Kidney (tissue), 13 donors: ENCODE measurements at regions not wholly inside any gene's neighbourhood (a gene's known extent, or its start where the extent isn't known, plus 50 kb on each side); places are given as distances from the start of the nearest gene placed in this dataset.
"Not testable (repeated sequence)": the region's sequence is repeated elsewhere in the genome, so short reads cannot be mapped to it uniquely, and the experiment has no call there.

ENCODE experiments used
- DNase-seq, 5 donors: peaks; one replicate each; pipeline ENCODE4 v3.0.0-alpha.2; 2013 to 2020
- FAIRE-seq: peaks from 2 replicates; lab custom pipeline; 2012; peaks lifted over from hg19 to GRCh38; lab: Jason Lieb, UNC
- H3K27ac ChIP-seq, 2 donors: one replicate each; pipeline ENCODE4 v1.7.0; 2013; ENCODE audit warnings: low read depth in 2 of 2, low read length in 2 of 2, inconsistent platforms in 1 of 2
- H3K27me3 ChIP-seq: one replicate; pipeline ENCODE4 v1.7.1; 2013; ENCODE audit warnings: low read length, inconsistent platforms; ENCODE audit not compliant: control insufficient read depth, insufficient read depth
- H3K36me3 ChIP-seq, 3 donors: one replicate each; pipeline versions ENCODE4 v1.7.0 to v1.7.1; 2013; ENCODE audit warnings: low read length in 3 of 3, control low read depth in 1 of 3, inconsistent platforms in 1 of 3; ENCODE audit not compliant: insufficient read depth in 3 of 3, control insufficient read depth in 2 of 3
- H3K4me1 ChIP-seq, 3 donors: one replicate each; pipeline versions ENCODE4 v1.7.0 to v1.7.1; 2013; ENCODE audit warnings: low read length in 3 of 3, inconsistent platforms in 1 of 3, low read depth in 1 of 3; ENCODE audit not compliant: control insufficient read depth in 2 of 3, insufficient read depth in 2 of 3
- H3K4me3 ChIP-seq, 3 donors: one replicate each; pipeline versions ENCODE4 v1.7.0 to v1.8.1; 2013; ENCODE audit warnings: low read length in 3 of 3, control low read depth in 1 of 3, inconsistent platforms in 1 of 3
- H3K9ac ChIP-seq, 3 donors: one replicate each; pipeline versions ENCODE4 v1.7.0 to v1.7.1; 2013; ENCODE audit warnings: low read length in 3 of 3, control low read depth in 1 of 3, inconsistent platforms in 1 of 3
- H3K9me3 ChIP-seq, 3 donors: one replicate each; pipeline versions ENCODE4 v1.7.0 to v1.7.1; 2013; ENCODE audit warnings: low read length in 3 of 3, control low read depth in 1 of 3, inconsistent platforms in 1 of 3; ENCODE audit not compliant: control insufficient read depth in 2 of 3, insufficient read depth in 1 of 3
- intact Hi-C: fragments of 100-400 bp; cut with DNase I; formaldehyde crosslinking; loops from one replicate; pipeline ENCODE4 v1.11.1; 2022
- TF ChIP-seq, protein P1 (sequence below): IDR thresholded peaks from 3 replicates; pipeline ENCODE4 v1.5.1; 2012; ENCODE audit warnings: mild to moderate bottlenecking, moderate library complexity, borderline replicate concordance; ENCODE audit not compliant: insufficient read depth; ENCODE audit errors: extremely low read depth
- donor health status: control.
- donor health status: control.
- donor health status: control.
- donor health status: control.
- donor health status: control.
- donor health status: DM: yes; HTN: yes; CAD: no.
- donor health status: Normal renal cell carcinoma (clear cell type).

DNA sequence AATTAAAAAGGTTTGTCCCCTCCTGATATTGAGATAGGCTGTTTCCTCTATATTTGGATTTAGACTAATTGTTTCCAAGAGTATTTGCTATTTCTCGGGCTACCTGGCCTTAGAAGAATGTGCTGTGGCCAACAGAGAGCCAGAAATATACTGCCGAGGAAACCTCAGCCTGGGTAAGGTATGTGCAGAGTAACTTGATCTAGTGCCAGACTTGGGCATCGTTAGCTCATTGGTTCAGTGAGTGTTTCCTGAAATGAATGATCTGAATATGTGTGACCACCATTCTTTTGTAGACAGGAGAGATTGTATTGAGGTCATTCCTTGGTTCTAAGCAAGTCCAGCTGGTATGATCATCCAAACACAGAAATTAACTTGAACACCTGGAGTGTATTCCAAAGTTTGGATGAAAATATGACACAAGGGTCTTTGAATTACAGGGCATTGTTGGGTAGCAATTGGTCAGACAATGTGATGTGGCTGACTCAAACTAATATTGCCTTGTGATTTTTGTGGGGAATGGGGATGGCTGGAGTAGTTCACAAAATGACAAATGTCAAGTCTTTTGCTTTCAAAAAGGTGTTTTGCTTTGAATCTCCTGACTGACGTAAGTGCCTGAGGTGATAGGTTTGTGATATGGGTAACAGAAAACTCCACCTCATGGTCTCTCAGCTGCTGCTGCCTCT lies 100.2 kb upstream of the CXCL13 start:
- intact Hi-C loops: no loop called here
- DNase-seq: no peak
- no peak for FAIRE-seq
- no peak overlapping the region for H3K4me3 ChIP-seq
- H3K9ac ChIP-seq: no peak overlapping the region
- no peaks in the 10 kb centered on the region for H3K36me3 ChIP-seq
- no peak overlapping the region for H3K27ac ChIP-seq
- no peaks in the 10 kb centered on the region for H3K27me3 ChIP-seq
- H3K4me1 ChIP-seq: no peaks in the 10 kb centered on the region
- no peaks in the 10 kb centered on the region for H3K9me3 ChIP-seq
- TF ChIP-seq, protein P1, sequence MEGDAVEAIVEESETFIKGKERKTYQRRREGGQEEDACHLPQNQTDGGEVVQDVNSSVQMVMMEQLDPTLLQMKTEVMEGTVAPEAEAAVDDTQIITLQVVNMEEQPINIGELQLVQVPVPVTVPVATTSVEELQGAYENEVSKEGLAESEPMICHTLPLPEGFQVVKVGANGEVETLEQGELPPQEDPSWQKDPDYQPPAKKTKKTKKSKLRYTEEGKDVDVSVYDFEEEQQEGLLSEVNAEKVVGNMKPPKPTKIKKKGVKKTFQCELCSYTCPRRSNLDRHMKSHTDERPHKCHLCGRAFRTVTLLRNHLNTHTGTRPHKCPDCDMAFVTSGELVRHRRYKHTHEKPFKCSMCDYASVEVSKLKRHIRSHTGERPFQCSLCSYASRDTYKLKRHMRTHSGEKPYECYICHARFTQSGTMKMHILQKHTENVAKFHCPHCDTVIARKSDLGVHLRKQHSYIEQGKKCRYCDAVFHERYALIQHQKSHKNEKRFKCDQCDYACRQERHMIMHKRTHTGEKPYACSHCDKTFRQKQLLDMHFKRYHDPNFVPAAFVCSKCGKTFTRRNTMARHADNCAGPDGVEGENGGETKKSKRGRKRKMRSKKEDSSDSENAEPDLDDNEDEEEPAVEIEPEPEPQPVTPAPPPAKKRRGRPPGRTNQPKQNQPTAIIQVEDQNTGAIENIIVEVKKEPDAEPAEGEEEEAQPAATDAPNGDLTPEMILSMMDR: no peak

DNA sequence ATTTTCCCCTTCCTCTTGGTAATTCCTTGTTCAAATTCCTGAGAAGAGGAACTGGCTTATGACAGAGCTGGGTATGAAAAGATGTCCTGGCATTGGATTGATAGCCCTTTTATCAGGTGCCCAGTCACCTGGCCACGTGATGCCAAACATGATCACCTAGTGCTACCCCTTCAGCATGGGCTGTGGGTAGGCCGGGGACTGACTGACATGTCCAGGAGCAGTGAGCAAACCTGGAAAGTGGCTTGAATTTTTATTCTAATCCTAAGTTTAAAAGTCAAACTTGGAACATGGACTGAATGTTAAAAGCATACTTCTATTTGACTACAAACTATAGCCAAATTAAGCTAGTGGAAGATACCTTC lies 99.7 kb upstream of the CXCL13 start:
- Histone ChIP-seq H3K9ac (no peak overlapping the region), H3K27ac (no peak overlapping the region), H3K4me3 (no peak overlapping the region), H3K27me3 (no peaks in the 10 kb centered on the region), H3K4me1 (no peaks in the 10 kb centered on the region), H3K9me3 (no peaks in the 10 kb centered on the region), H3K36me3 (no peaks in the 10 kb centered on the region)
- DNase-seq (no peak), FAIRE-seq (no peak)
- intact Hi-C loops: no loop called here
- TF ChIP-seq, protein P1: no peak

DNA sequence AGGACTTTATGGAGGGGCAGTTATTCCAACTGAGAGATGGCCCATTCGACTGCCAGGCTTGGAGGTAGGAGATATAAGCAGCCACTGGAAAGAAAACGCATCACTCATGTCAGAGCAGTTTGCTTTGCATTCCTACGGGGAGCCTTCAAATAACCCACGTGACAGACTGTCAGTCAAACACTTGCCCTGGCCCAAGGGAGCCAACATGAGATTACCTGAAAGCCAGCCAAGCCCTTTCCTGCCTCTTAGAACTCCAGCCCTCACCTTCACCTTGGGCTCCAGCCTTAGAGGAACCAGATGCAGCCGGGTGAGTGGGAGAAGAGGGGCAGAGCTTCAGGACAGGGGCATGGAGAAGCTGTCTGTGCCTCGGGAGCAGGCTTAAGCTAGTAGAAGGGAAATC lies 95.3 kb upstream of the CXCL13 start:
- no peak for FAIRE-seq
- no peak for DNase-seq
- TF ChIP-seq, protein P1: no peak
- Histone ChIP-seq H3K9ac (no peak overlapping the region), H3K4me1 (no peaks in the 10 kb centered on the region), H3K27ac (no peak overlapping the region), H3K36me3 (no peaks in the 10 kb centered on the region), H3K27me3 (no peaks in the 10 kb centered on the region), H3K4me3 (no peak overlapping the region), H3K9me3 (no peaks in the 10 kb centered on the region)
- intact Hi-C loops: no loop called here

DNA sequence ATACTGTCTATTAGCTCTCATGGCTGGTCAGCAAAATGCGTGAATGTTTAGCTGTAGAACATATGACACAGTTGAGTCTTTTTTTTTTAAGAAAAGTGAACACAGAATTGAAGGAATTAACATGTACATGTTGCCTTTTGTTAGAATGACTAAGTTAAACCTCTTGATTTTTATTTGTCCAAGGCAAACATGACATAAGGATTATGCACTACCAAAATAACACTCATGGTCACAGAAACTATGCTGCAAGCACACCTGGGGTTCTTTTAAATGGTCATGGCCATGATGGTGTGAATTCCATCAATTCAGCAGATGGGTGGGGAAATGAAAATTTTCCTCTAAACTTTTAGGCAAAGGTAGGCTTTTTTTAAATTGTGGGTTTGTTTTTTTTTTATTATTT lies 80.1 kb upstream of the CXCL13 start:
- no peaks in the 10 kb centered on the region for H3K27me3 ChIP-seq
- TF ChIP-seq, protein P1: no peak
- no peak overlapping the region for H3K9ac ChIP-seq
- H3K9me3 ChIP-seq: no peaks in the 10 kb centered on the region
- no peak overlapping the region for H3K27ac ChIP-seq
- intact Hi-C loops: no loop called here
- no peak for FAIRE-seq
- no peak overlapping the region for H3K4me3 ChIP-seq
- no peaks in the 10 kb centered on the region for H3K36me3 ChIP-seq
- DNase-seq: no peak
- H3K4me1 ChIP-seq: no peaks in the 10 kb centered on the region

DNA sequence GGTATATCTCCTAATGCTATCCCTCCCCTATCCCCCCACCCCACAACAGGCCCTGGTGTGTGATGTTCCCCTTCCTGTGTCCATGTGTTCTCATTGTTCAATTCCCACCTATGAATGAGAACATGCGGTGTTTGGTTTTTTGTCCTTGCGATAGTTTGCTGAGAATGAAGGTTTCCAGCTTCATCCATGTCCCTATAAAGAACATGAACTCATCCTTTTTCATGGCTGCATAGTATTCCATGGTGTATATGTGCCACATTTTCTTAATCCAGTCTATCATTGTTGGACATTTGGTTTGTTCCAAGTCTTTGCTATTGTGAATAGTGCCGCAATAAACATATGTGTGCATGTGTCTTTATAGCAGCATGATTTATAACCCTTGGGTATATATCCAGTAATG lies 77.7 kb upstream of the CXCL13 start:
- H3K4me3 ChIP-seq, H3K4me1 ChIP-seq, H3K27ac ChIP-seq, DNase-seq, H3K36me3 ChIP-seq, H3K27me3 ChIP-seq, H3K9me3 ChIP-seq, FAIRE-seq, H3K9ac ChIP-seq, intact Hi-C loops: not testable (repeated sequence)
